Ureter (tissue), 1 donor: ENCODE measurements at regions not wholly inside any gene's neighbourhood (a gene's known extent, or its start where the extent isn't known, plus 50 kb on each side); places are given as distances from the start of the nearest gene placed in this dataset.

Experiments used
- DNase-seq: peaks from one replicate; pipeline ENCODE4 v3.0.0-alpha.2; 2020; ENCODE audit warnings: low spot score
- donor health status: DM: yes; HTN: yes; CAD: no.

DNA sequence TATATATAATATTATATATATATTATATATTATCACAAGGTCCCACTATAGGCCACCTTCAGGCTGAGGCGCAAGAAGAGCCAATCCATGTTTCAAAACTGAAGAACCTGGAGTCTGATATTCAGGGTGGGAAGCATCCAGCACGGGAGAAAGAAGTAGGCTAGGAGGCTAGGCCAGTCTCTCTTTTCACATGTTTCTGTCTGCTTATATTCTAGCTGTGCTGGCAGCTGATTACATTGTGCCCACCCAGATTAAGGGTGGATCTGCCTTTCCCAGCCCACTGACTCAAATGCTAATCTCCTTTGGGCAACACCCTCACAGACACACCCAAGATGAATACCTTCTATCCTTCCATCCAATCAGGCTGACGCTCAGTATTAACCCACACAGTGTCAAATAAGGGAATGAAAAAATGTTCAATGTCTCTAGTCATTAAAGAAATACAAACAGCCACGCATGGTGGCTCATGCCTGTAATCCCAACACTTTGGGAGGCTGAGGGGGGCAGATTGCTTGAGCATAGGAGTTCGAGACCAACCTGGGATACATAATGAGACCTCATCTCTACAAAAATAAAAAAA is 135.4 kb upstream of the PCBD1 start:
- no peak for DNase-seq

DNA sequence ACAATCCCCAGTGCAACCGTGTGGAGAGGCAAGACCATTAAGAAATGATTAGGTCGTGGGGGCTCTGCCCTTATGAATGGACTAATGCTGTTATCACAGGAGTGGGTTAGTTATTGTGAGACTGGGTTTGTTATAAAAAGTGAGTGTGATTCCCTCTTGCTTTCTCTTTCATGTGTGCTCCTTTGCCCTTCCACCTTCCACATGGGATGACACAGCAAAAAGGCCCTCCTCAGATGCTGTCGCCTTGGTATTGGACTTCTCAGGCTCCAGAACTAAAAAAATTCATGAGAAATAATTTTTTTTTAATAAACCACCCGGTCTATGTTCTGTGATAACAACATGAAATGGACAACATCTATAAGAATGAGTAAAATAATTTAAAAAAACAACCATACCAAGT is 136.1 kb upstream of the PCBD1 start:
- DNase-seq: no peak

DNA sequence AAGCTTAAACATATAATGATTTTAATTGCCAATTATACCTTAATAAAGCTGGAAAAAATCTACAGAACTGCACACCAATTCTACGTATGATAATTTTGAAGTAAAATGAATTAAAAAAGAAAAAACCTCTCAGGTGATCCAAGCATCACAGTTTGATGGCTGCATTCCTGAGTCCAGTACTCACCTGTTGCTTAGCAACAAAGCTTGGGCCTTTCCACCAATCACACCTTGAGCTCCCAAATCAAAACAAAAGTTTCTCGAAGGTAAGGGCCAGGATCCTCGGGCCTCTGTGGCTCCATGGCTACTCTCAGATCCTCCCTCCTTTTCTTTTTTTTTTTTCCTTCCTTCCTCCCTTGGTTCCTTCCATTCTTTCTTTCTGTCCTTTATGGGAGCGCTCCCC is 137.2 kb upstream of the PCBD1 start:
- DNase-seq: no peak

DNA sequence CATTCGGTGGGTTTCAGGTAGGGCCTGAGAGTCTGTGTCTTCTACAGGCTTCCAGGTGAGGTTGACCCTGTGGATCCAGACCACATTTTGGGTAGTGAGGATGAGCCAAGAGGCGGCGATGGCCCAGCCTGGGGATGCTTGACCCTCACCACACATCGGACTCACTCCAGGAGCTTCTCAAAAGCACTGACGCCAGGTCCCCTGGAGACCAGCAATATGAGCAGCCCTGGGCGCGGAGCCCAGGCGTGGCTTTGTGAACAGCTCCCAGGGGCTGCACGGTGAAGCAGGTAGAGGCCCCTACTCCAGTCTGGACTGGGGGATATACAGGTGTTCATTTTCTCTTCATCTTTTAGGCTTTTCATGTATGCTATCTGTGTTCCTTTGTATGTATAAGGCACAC is 139.7 kb upstream of the PCBD1 start:
- DNase-seq: no peak

DNA sequence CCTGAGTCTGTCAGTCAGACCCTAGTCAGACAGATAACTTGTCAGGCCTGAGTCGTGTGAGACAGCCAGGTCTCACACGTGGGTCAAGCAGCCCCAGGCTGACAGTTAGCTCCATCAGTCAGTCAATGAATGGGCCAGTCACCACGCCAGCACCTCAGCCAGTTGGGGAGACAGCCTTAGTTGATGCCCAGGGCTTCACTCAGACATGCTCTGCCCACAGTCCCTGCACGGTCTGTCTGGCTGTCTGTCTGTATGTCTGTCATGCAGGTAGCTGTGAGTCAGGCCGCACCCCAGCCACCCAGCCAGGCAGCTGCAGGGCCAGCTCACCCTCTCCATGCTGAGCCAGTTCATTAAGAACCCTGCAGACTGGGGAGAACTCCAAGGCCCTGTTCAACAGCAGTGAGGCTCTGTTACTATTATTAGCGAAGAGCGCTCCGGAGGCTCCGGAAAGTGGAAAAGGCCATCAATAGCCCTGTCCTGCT is 141.1 kb upstream of the PCBD1 start:
- no peak for DNase-seq

DNA sequence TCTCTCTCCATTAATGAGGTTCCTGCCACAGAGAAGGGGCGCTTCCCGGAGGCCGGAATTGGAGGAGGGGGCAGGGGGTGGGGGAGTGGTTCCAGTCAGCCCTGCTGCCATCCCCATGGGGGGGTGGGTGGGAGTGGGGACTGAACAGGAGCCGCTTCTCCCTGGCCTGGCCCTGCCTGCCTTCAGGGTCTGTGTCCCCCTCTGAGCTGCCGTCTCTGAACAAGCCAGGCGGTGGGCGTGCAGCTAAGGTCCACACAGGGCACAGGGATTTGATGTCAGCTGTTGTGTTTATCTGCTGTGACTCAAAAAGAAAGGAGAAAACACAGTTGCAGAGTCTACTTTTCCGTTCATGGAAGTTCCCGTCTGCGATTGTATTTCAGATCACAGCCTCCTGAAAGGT is 141.5 kb upstream of the PCBD1 start:
- DNase-seq: no peak

DNA sequence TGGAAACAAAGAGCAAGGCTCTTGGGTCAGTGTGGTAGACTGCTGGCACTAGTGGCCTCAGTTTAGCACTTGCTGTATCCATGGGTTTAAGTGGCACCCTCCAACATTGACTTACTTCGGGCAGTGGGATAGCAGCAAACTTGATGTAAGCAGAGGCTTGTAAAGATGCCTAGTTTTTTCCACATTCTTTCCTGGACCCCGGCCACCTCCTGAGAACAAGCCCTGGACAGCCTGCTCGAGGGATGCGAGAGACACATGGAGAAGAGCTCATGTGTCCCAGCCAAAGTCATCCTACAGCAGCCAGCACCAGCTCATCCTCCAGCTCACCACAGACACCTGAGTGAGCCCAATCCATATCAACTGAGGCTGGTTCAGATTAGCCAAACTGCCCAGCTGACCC is 142.7 kb upstream of the PCBD1 start:
- DNase-seq: no peak

DNA sequence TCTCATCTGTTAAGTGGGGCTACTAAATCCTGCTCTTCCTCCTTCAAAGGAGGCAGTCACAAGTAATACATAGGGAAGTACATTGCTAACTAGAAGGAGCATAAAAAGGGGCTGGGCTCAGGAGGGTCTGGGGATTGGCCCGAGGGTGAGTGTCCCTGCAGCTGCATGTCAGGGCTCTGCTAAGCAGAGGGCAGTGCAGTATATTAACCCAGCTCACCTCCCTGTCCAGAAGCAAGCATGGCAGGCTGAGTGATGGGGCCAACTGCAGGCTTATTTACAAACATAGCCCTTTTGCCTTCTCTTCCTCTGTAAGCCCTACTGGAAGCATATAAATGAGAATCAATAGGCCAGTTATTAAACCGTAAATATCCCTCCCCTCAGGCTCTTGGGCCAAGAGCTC is 143.2 kb upstream of the PCBD1 start:
- DNase-seq: no peak

DNA sequence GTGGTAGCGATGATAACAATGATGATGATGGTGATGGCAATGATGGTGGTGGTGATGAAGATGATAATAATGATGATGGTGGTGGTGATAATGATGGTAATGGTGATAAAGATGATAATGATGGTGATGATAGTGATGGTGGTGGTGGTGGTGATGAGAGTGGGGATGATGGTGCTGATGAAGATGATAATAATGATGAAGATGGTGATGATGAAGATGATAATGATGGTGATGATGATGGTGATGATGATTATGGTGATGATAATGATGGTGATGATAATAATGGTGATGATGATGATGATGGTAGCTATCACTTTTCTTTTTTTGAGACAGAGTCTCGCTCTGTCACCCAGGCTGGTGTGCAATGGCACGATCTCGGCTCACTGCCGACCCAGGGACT is 144.5 kb upstream of the PCBD1 start:
- DNase-seq: no peak

DNA sequence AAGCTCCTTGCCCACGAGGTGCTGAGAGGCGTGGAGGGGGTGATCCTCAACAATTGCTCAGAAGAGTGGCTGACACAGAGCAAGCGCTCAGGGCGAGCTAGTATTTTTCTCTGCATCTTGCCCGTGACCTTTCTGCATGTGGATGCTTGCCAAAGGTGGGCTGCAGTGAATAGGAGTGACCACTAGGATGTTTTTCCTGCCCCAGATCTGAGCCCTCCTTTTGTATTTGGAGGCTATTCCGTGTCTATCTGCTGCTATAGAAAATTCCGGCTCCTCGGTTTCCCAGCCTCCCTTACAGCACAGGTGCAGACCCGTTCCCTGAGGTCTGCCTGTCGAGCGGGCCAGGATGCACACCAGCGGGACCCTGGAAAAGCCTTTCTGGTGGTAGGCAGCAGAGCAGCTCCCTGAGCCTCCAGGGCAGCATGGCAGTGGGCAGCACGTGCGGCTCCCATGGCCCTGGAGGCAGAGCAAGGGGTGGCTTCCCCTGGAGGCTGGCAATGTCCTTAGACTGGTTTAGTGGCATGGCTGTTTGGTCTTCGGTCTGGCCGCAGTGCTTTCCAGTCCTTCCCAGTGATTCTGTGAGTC is 145.1 kb upstream of the PCBD1 start:
- DNase-seq: no peak

DNA sequence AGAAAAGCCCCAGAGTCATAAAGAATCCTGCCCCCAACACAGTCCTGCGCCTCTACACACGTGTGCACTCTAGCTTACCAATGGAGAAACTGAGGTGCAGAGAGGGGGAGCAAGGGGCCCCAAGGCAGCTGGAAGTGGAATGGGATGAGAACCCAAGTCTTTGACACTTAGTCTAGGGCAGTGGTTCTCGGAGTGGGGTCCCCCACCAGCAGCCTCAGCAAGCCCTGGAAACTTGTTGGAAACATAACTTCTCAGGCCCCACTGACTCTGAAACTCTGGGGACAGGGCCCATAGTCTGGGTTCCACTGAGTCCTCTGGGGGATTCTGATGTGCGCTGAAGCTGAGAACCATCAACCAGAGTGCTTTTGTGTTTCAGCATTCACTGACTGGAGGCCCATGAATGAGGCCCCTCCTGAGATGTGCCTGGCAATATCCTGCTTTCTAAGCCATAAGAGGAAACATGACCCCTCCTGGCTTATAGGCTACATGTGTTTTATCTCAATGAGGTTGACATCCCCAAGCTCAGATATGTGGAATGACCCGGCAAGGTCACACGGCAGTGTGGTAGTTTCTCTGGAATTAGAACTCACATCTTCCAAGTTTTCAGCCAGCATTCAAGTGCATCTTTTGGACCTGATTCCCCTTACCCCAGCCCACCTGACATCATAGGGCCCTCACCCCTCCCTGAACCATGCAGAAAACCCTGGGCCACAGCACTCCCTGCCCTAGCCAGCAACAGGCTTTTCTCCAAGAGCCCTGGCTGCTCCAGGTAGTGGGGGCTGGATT is 147.3 kb upstream of the PCBD1 start:
- no peak for DNase-seq

DNA sequence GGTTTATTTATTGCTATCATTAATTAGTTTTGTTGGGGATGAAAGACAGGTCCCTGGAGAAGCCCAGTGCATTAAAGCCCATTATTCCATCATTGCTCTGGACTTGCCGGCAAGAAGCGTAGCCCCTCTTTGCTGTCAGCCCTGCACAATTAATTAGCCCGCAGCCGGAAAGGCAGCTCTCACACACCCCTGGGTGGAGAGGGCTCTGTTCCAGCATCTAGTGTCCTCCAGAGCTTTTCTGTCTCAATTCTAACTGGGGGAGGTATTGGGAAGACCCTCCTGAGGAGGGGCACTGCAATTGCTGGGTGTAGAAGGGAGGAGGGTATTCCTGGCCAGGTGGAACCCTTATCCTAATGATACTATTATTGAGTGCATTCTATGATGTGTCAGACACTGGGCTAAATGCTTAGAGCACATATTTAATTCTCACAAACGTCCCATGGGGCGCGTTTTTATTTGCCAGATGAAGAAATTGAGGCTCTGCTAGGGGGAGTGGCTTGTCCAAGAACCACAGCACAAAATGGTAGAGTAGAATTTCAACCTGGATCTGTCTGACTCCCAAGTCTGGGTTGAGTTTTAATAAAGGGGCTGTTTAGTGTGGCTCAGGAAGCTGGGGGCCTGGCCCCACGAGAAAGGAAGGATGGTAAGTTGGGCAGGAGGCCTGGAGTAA is 148.1 kb upstream of the PCBD1 start:
- no peak for DNase-seq

DNA sequence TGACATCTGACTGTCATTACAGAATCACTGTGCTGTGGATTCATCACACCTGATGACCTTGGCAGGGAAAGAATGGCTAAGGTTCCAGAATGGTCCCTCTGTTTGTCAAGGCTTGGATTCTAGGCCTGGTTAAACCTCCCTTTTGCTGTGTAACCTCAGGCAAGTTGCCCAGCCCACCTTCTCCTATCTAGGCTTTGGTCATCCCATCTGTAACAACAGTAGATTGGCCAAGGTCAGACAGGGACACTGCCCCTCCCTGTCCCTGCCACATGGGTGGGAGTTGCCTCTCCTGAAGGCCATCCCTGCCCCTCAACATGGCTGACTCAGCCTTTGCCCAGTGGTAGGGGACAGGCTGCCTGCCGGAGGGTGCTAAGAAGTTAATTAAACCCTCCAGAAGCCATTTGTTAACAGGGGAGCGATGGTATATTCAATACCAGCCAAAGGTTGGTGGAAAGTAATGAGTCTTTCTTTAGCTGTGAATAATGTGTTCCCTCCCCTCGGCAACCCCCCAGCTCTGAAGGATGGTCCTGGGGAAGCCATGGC is 149.8 kb upstream of the PCBD1 start:
- DNase-seq: no peak

DNA sequence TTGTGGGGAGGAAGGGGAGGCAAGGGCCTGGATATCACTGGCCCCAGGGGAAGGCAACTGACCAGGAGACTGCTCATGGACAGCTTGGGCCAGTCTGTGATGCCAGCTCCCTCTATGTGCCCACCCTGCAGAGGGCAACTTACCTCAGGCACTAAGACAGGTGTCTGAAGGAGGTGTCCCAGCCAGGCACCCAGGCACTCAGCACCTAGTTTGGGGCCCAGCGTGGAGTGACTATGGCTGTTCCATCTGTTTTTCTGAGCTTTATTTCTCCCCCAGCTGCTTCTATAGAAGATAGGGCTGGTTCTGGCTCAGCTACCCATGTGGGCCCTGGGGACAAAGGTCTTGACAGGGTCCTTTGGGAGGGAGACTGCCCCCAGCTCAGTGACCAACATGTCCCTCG is 150.6 kb upstream of the PCBD1 start:
- DNase-seq: no peak

DNA sequence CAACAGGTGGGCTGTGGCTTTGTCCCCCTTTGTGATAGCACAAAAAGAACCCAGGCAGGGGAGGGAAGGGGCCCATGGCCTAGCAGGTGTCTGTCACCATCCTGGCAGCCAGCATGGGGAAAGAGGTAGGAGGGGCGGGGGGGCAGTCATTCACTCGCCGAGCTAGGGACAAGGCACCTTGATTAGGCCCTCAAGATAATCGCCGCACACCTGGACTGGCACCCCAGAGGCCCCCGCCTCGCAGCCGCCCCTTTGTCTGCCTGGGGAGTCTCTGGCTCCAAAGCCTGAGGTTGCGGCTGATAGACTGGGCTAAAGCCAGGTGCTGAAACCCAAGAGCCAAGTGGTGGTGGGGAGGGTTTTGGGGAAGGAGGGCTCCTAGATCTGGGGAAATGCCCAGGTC is 151.2 kb upstream of the PCBD1 start:
- DNase-seq: no peak

DNA sequence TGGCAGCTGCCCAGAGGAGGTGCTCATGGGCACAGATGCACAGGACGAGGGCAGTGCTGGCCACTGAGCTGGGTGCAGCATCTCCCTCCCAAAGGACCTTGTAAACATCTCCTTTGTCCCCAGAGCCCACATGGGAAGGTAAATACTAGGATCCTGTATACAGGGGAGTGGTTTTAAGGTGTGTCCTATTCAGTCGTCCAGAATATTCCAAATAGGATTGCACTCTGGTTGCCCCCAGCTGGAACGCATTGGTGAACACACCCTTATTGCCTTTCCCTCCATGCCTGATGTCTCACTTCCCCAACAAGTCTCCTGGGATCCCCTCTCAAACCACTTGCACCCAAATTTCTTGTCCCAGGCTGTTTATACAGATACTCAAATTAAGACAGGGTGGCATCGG is 152.0 kb upstream of the PCBD1 start:
- no peak for DNase-seq

DNA sequence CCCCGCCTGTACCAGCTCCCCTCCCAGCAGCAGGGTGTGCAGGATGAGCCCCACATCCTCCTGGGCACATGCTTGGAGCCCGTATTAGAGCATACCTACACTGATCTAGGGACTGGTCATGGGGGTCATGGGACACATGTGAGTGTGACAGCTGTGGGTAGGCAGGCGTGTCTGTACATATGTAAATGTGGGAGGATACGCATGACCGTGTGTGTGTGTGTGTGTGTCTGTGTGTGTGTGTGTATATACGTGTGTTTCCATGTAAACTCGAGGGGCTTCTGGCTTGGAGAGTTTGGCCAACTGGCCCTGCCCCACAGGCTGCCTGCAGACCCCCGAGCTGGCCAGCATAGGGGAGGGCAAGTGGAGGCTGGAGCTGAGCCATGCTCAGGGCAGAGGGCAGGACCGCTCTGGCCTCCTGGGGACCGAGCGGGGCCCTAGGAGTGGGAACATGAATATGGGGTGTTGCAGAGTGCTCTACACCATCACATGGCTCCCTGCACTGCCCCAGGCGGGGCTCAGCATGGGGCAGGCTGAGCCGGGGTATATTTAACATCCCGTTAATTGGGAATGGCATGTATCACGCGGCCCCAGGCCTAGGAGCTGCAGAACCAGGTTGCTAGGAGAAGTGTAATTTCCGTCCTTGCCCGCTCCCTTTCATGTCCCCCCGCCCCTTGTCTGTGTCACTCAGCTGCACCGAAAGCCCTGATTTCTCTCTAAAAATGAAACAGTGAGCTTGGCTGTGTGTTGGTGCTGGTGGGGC is 152.7 kb upstream of the PCBD1 start:
- DNase-seq: no peak

DNA sequence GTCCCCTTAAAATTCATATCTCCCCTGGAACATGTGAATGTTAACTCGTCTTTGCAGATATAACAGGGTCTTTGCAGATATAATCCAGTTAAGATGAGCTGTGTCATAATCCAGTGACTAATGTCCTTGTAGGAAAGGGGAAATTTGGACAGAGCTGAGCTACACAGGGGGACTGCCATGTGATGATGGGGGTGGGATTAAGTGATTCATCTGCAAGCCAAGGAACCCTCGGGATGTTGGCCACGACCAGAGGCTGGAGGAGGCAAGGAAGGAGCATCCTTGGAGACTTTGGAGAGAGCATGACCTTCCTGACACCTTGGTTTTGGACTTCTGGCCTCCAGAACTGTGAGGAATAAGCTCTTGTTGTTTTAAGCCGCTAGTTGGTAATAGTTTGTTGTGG is 153.9 kb upstream of the PCBD1 start:
- DNase-seq: no peak

DNA sequence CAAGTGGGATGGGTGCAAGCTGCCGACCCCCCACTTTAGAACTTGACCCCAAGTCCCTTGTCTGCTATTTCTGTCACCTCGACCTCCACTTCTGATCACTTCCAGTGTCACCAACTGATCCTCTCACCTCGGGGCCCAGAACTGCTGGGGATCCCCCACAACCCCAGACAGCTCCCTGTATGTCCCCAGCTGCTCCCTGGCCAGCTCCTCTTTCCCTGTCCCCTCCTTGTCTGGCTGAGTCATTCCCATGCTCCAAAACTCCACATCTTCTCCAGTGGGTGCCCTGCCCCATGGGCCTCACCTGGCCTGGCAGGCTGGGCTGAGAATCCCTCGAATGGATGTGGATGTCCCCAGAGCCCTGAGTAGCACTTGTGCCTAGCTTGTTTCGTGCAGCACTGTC is 154.3 kb upstream of the PCBD1 start:
- DNase-seq: no peak

DNA sequence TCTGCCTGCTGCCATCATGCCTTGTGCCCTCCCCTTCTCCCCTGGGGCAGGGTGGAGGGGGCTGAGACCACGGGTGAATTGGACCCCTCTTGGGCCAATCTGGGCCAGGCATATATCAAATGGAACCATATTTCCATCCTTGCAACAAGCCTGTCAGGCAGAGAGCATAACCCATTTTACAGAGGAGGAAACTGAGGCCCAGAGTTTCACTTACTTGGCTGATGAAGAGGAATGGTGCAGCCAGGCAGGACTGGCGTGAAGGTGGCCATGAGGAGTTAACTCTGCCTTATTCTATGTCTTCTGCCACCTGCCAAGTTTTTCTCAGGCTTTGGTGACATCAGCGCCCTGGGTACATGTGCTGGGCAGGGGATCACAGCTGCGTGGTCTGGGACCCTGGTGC is 155.5 kb upstream of the PCBD1 start:
- DNase-seq: no peak

DNA sequence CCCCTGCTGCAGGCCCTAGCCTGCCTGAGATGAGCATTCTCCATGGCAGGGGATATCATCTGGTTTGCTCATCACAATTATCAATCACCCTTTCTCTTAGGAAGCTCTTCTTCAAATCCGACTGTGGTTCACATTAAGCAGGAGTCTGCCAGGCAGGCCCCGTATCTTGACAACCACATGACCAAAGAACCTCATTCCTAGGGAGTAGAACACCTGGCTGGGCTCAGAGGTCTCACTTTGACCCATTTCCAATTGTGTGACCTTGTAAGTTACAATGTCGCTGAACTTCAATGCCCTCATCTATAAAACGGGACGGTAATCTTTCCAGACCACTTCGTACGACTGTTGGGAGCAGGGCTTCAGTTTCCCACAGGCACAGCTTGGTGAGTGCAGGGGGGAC is 156.4 kb upstream of the PCBD1 start:
- no peak for DNase-seq
